Thyroid gland (tissue), 4 donors: ENCODE measurements at regions not wholly inside any gene's neighbourhood (a gene's known extent, or its start where the extent isn't known, plus 50 kb on each side); places are given as distances from the start of the nearest gene placed in this dataset.

ENCODE experiments used
- CTCF ChIP-seq, 6 experiments: fragments of 200-600 bp in 3 of 6; fragments of 450-650 bp in 3 of 6; sonication (generic) in 3 of 6; IDR thresholded peaks; one replicate each; pipeline ENCODE4 v1.5.1; 2016 to 2019; ENCODE audit warnings: antibody characterized with exemption in 6 of 6, mild to moderate bottlenecking in 2 of 6, inconsistent platforms in 1 of 6, moderate library complexity in 1 of 6
- POLR2A ChIP-seq, 2 donors: fragments of 450-650 bp; IDR thresholded peaks; one replicate each; pipeline ENCODE4 v1.6.1; 2017; ENCODE audit warnings: antibody characterized with exemption in 2 of 2, mild to moderate bottlenecking in 2 of 2, moderate library complexity in 1 of 2

GRCh38 chr3:137642831-137643230, 121.3 kb upstream of the SOX14 start:
- no peak for TF ChIP-seq CTCF (IDR thresholded peaks at IDR 0.05)
- no peak for TF ChIP-seq POLR2A (IDR thresholded peaks at IDR 0.05)
